H1 (cell line): ENCODE measurements at regions not wholly inside any gene's neighbourhood (a gene's known extent, or its start where the extent isn't known, plus 50 kb on each side); places are given as distances from the start of the nearest gene placed in this dataset.

ENCODE experiments used
- BRCA1 ChIP-seq: IDR thresholded peaks from 2 replicates; pipeline ENCODE4 v1.6.1; 2012; ENCODE audit warnings: low read depth, low read length, improper control_type of control experiment
- CTBP2 ChIP-seq: IDR thresholded peaks from 2 replicates; pipeline ENCODE4 v1.7.0; 2011; ENCODE audit warnings: borderline replicate concordance, mild to moderate bottlenecking, moderate library complexity, mixed read lengths, low read length; ENCODE audit not compliant: insufficient read depth, insufficient read length
- E2F6 ChIP-seq: IDR thresholded peaks from 2 replicates; pipeline ENCODE4 v1.6.1; 2012; ENCODE audit warnings: inconsistent platforms
- SIRT6 ChIP-seq: IDR thresholded peaks from one replicate; pipeline ENCODE4 v1.7.1; 2012; ENCODE audit warnings: low read length, inconsistent platforms
- SP1 ChIP-seq: IDR thresholded peaks from 2 replicates; pipeline ENCODE4 v1.6.1; 2011; ENCODE audit warnings: low read depth, low read length
- ZNF274 ChIP-seq: IDR thresholded peaks from 2 replicates; pipeline ENCODE4 v1.7.0; 2012; ENCODE audit warnings: low read length, borderline replicate concordance; ENCODE audit errors: extremely low read depth
- TF ChIP-seq, protein P1 (sequence below): IDR thresholded peaks from 2 replicates; pipeline ENCODE4 v1.6.1; 2012; ENCODE audit warnings: inconsistent platforms

- TF ChIP-seq, protein P1, sequence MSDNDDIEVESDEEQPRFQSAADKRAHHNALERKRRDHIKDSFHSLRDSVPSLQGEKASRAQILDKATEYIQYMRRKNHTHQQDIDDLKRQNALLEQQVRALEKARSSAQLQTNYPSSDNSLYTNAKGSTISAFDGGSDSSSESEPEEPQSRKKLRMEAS, result no peak
- TF ChIP-seq BRCA1 (no peak), ZNF274 (no peak), E2F6 (no peak), SIRT6 (no peak), CTBP2 (no peak), SP1 (no peak)
- TF ChIP-seq, all 59 proteins: peak for 0
These were observed 942.3 kb downstream of the QKI start (continued) for GRCh38 chr6:164356814-164357213.
